Fibroblast of mammary gland (primary cell): ENCODE measurements at regions not wholly inside any gene's neighbourhood (a gene's known extent, or its start where the extent isn't known, plus 50 kb on each side); places are given as distances from the start of the nearest gene placed in this dataset.
A peak's percentile ranks its signal among the peaks of the same experiment; 100 is the strongest.

ENCODE experiments used
- DNase-seq: peaks from one replicate; pipeline ENCODE4 v3.0.0-alpha.2; 2010; ENCODE audit warnings: low read depth
- H3K4me3 ChIP-seq: 2 replicates; pipeline ENCODE4 v1.5.1; 2011; ENCODE audit warnings: low read depth, mild to moderate bottlenecking, low read length, moderate library complexity; ENCODE audit not compliant: control insufficient read depth
- TF ChIP-seq, protein P1 (sequence below): conservative IDR thresholded peaks from 2 replicates; pipeline ENCODE4 v1.5.1; 2011; ENCODE audit warnings: low read depth, low read length, inconsistent platforms; ENCODE audit not compliant: control insufficient read depth, insufficient read depth

DNA sequence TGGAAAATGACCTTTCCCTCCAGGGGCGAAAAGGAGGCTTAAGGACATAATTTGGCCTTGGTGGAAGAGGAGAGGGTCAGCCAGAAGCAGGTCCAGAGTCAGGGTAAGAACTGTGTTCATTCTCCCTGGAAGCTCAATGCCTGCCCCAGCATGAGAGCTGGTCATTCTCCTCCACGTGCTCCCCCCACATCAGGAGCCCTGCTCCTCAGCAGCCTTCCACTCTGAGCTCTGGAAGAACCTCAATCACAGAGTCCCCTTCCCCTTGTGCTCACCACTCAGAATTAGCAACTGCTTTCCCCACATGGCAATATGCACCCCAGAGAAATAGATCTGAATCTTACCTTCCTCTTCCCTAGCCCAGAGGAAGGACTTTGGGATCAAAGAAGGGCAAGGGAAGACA, 115.4 kb downstream of the TMEM200C start:
- TF ChIP-seq, protein P1, sequence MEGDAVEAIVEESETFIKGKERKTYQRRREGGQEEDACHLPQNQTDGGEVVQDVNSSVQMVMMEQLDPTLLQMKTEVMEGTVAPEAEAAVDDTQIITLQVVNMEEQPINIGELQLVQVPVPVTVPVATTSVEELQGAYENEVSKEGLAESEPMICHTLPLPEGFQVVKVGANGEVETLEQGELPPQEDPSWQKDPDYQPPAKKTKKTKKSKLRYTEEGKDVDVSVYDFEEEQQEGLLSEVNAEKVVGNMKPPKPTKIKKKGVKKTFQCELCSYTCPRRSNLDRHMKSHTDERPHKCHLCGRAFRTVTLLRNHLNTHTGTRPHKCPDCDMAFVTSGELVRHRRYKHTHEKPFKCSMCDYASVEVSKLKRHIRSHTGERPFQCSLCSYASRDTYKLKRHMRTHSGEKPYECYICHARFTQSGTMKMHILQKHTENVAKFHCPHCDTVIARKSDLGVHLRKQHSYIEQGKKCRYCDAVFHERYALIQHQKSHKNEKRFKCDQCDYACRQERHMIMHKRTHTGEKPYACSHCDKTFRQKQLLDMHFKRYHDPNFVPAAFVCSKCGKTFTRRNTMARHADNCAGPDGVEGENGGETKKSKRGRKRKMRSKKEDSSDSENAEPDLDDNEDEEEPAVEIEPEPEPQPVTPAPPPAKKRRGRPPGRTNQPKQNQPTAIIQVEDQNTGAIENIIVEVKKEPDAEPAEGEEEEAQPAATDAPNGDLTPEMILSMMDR = no peak
- DNase-seq = no peak
- no peak overlapping the region for H3K4me3 ChIP-seq

DNA sequence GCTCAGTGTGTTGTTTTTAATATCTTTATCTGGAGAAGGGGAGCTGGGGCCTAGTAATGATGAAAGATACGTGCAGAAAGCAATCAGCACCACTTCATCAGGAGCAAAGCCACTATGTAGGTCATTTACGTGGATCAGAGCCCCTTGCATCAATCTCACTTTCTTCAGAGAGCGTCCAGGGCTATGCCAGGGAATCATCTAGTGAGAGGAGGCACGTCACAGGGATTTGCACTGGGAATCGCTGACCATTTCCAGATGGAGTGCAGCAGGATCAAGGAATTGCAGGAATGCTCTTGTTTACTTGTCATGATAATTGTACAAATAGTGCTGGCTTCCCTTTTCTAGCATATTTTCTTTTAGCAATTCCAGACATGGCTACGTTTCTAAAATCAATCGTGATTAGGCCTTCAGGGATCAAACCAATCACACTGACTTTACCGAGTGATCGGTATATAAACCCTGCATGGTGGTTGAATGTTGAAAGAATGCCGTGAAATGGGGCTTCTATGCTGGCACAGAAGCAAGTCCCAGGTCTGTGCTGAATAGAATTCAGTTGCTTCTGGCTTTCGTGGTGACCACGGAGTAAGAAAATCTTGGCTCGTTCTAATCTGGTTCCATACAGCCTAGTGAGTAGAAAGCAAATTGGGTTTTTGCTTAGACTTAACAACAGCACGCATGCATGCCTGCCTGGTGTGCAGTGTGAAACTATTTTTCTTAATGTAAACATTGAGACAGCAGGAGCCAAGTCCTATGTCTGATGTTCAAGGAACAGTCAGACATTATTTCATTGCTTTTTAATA, 122.8 kb downstream of the TMEM200C start:
- TF ChIP-seq, protein P1 = no peak
- peak; percentile 3 for DNase-seq
- no peak overlapping the region for H3K4me3 ChIP-seq

DNA sequence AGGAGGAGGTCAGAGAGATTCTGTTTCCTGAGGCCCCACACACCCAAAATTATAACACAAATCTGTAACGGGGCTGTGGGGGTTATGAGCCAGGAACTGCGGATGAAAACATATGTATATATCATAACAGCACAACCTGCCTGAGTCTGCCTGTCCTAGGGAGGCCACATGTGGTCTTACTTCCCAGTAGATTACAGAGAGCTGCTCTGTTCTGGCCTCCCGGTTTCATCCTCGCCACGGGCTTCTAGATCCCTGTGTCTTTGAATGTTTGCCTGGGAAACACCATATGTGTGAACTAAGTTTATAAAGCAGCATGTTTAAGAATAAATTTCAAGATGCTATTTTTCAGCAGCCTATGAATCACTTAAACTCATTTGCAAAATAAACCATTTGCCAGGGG, 124.0 kb downstream of the TMEM200C start:
- DNase-seq = no peak
- TF ChIP-seq, protein P1 = no peak
- H3K4me3 ChIP-seq = no peak overlapping the region

DNA sequence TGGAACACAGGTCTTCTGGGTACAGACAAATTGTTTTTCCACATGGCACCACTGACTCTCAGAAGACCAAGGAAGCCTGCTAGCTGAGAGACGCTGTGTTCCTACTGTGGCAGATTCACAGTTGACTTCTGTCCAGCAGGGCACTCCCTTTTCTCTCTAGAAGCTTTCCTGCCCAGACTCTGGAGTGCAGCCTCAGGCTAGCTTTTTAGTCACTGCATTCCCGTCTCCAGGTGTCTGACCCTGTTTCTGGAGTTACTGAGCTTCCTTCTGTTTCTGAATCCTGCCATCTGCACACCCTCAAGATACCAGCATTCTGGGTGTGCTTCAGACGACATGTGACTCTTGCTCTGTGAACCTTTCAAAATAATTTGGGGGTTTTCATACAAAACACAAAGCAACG, 125.1 kb downstream of the TMEM200C start:
- DNase-seq = no peak
- H3K4me3 ChIP-seq = no peak overlapping the region
- TF ChIP-seq, protein P1 = no peak

DNA sequence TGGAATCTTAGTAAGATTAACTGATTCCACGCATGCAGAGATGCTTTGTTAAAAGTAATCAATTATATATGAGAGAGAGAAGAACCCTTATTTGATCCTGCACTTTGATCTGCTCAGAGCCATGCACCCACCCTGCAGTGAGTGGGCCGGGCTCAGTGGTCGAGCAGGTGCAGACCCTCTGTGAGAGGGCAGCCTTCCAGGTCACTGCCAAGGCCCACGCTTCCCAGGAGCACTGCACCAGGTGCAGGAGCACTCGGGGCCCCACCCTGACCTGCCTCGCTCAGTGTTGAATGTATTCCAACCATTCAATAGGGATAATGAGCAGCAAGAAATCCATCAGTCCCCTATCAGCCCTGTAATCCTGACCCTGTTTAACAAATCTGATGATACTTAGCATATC, 126.9 kb downstream of the TMEM200C start:
- H3K4me3 ChIP-seq = no peak overlapping the region
- no peak for DNase-seq
- TF ChIP-seq, protein P1 = no peak

DNA sequence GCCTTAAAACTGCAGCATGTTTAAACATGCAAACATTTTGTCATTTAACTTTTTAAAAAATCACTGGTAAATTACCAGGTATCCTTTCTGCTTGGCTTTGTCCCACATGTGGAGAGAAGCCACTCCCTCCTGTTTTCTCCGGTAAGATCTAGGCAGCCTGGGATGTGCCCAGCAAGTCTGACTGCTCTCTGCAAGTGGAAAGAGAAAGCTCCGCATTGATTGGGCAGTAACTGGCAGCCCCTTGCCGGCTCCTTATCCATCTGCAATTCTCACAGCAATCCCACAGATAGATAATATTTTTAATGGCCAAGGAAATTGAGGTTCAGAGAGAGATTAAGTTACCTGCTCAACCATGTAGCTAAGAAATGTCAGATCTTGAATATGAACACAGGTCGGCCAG, 136.1 kb downstream of the TMEM200C start:
- no peak for DNase-seq
- H3K4me3 ChIP-seq = no peak overlapping the region
- TF ChIP-seq, protein P1 = no peak
